NAMALWA (cell line): ENCODE measurements at regions not wholly inside any gene's neighbourhood (a gene's known extent, or its start where the extent isn't known, plus 50 kb on each side); places are given as distances from the start of the nearest gene placed in this dataset.
A peak's percentile ranks its signal among the peaks of the same experiment; 100 is the strongest.

Source experiments
- DNase-seq: peaks from one replicate; pipeline ENCODE4 v3.0.0-alpha.2; 2015; ENCODE audit warnings: low spot score

GRCh38 chr7:35581605-35582210, 113.2 kb downstream of the HERPUD2 start:
- no peak for DNase-seq

DNA sequence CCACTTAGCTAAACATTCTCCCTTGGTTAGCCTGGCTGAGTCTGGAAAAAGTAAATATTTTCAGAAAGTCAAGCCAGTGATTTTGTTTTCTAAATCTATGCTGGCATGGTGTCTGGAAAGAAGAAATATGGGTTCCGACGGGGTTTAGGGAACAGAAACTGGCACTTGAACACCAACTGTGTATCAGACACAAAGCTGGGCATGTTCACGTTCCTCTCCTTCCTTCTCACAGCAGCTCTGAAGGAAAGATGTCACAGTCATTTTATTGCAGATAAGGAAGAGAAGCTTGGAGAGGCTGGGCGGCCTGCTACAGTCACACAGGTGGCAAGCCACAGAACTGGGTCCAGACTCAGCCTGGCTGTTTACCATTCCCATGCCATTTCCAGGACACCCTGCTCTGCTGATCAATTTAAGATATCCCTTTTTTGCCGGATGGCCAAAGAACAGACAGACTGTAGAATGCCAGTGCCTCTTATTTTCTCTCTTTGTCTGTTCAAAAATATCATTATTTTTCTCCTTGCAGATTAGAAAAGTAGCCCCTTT, 118.8 kb downstream of the HERPUD2 start:
- DNase-seq, result no peak

DNA sequence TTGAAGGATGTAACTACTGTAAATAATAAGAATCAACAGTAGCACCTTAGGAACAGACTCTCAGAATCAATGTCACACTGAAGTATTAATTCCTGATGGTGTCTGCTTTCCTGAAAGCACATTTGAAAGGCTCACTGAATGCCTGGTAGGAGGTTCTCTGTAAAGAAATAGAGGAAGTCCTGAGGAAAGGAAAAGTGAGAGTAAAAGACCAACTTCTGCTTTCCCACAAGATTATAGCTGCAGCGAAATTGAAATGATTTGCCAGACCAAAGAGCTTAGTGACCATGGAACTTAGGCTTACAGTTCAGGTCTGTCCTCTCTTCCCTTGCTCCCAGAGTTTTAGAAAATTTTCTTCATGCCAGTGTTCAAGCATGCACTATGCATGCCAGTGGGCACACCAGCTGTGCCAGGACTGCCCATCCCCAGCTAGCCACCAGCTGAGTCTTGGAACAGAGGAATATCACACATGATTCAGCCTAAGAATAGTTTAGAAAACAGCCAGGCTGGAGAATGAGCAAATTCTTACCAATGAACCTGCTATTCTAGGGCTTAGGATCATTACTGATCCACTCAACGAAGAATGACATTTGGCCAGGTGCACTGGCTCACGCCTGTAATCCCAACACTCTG, 123.2 kb downstream of the HERPUD2 start:
- DNase-seq, result peak; percentile 26

- no peak for DNase-seq
Measured at GRCh38 chr7:35570937-35571336, 124.0 kb downstream of the HERPUD2 start.

DNA sequence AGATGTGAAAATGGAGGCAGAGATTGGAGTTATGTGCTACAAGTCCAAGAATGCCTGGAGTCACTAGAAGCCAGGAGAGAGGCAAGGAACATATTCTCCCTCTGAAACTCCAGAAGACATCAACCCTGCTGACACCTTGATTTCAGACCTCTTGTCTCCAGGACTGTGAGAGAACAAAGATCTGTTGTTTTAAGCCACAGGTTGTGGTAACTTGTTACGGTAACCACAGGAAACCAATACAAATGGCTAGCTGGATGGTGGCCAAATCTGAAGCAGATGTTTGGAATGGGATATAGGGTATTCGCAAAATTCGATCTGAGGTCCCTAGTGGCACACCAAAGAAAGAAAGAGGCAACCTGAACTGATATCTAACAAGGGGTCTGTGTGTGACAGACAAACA, 129.0 kb downstream of the HERPUD2 start:
- no peak for DNase-seq

DNA sequence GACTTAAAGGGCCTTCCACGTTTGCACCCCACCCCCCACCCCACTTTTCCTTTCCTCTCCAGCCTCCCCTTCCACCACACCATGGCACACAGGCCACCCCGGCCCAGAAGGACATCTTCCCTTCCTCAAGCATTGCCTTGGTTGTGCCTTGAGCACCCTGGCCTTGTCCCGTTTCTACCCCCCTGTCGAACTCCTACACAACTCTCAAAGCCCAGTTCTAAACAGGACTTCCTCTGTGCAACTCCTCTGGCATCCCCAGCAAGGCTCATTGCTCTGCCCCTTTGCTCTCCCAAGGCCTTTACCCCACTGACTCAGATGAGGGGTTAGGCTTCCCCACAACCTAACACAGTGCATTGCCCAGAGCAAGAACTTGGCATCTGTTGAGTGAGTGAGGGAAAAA, 136.1 kb downstream of the HERPUD2 start:
- DNase-seq, result no peak

DNA sequence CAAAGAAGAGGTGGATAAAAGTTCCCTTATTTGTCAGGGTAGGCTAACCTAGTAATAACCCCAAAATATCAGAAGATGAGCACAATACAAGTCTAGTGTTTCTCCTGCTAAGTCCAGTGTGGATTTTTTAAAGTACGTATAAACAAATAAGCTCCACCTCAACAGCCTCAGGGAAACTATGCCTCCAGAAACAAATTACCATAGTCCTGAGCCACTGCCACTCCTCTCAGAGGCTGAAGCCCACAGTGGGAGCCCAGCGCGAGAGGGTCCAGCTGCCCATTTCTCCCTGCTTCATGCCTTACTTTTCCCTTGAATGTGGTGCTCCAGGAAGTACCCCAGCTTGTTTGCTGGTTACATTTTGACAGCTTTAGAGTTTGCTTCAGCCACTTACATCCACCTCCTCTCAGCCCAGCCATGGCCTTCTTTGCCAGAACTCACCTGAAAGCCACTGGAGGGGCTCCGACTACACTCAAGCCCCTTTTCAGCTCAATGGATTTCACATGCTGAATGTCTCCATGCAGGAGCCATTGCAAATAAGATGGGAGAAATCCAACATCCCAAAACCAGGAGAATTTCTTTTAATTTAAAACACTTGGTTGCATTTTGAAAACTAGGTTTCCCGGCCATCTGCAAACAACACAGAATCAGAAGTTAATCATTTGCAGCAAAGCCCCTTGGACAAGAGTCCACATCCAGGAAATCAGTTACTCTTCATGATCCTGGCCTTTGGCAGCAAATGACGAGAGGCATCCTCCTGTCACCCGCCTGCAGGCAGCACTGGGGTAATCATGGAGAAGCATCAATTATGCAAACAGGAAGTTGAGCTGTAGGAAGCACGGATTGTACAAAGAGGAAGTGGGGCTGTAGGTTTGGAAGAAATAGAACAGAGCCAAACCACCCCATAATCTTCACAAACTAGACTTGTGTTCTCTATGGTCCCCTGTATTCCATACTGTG, 138.1 kb downstream of the HERPUD2 start:
- no peak for DNase-seq

DNA sequence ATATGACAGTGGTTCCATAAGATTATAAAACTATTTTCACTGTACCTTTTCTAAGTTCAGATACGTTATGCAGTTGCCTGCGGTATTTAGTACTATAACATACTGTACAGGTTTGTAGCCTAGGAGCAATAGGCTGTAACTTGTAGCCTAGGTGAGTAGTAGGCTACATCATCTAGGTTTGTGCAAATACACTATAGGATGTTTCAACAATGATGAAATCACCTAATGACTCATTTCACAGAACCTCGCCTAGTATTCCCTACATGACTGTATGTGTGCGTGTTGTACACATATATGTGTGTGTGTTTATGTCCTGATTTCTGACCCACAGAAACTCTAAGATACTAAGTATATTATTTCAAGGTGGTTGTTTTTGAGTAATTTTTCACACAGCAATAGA, 139.0 kb downstream of the HERPUD2 start:
- no peak for DNase-seq

GRCh38 chr7:35555386-35555785, 139.5 kb downstream of the HERPUD2 start:
- DNase-seq, result no peak

DNA sequence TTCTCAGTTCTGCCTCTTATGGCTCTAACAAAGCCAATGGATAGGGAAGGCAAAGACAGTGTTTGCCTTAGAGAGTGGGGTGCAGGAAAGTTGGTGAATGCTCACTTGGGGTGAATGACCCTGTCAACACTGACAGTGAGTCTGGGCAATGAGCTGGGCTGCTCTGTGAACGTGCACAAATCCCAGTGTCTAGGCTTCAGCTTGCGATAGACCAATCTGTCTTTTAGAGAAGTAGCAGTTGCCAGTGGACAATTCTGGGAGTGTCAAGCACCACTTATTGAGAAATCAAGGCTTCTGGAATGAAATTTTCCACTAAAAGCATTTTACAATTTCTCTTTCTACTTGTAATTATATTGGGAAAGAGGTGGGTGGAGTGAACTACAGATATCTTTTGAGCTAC, 141.4 kb downstream of the HERPUD2 start:
- DNase-seq, result no peak

DNA sequence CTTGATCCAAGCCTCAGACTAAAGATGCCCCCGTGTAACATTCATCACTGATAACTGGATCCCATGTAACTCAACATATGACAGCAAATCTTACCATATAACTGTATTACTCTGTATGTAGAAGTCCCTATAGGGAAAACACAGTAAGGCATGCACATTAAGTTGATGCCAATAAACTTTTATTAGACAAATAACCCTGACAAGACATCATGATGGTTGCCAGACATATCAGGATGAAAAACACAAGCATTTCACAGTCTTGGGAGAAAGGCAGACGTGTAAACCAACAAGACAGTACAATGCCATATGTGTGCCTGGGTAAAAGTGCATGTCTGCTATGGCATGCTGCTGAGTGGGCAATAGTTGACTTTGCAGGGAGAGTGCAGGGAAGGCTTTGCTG, 142.2 kb downstream of the HERPUD2 start:
- no peak for DNase-seq

DNA sequence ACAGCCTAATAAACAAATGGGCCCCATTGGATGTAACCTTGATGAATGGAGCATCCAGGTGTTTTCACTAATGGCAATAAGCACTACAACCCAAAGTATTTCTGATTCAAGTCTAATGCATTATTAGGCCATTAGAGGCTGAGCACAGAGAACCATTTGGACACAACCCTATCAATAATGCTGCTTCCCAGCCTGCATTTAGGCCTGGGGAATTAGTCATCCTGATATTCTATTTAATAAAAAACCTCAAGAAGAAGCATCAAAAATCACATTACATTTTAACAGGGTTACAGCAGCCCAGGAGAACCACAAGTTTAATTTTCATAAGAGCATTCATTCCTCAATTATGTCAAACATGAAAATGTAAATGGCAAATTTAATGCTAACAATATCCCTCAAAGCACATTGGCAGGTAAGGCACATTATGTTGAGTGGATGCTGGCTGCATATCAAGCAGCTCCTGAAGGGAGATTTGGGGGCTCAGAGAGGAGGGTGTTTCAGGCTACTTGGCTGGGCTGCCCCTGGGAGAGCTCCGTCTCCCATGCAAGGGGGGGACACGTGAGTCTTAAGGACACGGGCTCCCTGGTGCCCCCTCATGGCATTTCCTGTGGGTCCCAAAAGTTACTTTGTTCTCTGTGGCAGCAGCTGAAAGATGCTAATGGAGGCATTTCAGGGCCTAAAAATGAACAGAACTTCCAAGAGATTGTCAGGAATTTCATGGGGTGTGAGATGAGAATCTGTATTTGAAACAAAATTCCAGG, 143.4 kb downstream of the HERPUD2 start:
- DNase-seq, result peak; percentile 22

DNA sequence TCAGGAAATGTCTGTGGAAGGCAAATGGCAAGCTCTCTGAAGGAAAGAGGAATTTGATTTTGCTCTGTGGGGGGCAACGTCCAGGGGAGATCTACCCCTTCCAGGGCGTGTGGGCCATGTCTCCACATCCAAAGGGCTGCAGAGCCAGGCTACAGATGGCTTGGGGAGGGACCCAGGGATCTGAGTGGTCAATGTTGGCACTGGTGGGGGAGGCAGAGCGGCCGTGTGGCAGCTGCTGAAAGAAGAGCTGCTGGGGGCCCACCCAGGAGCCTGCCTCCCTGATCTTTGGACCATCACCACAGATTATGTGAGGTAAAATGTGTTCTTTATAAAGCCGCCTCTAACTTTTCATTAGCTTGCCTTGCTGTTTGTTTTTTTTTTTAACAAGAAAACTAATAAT, 144.1 kb downstream of the HERPUD2 start:
- DNase-seq, result no peak

- DNase-seq, result no peak
Measured at GRCh38 chr7:35549781-35550180, 145.2 kb downstream of the HERPUD2 start.

DNA sequence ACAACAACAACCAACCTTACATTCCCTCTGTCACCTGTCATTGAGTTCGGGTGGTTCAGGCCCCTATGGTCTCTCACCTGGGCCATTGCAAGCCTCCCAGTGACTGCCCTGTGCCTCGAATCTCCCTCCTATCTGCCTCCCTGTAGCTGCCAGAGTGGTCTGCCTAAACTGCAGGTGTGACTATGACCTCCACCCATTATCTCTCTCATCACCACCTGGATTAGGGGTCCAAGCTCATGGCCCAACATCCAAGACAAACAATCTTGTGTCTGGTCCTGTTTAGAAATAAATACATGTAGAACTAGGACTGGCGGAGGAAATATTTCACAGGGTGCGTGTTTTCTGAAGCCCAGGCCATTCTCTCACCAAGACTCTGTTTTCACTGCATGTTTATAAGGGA, 146.6 kb downstream of the HERPUD2 start:
- DNase-seq, result no peak

DNA sequence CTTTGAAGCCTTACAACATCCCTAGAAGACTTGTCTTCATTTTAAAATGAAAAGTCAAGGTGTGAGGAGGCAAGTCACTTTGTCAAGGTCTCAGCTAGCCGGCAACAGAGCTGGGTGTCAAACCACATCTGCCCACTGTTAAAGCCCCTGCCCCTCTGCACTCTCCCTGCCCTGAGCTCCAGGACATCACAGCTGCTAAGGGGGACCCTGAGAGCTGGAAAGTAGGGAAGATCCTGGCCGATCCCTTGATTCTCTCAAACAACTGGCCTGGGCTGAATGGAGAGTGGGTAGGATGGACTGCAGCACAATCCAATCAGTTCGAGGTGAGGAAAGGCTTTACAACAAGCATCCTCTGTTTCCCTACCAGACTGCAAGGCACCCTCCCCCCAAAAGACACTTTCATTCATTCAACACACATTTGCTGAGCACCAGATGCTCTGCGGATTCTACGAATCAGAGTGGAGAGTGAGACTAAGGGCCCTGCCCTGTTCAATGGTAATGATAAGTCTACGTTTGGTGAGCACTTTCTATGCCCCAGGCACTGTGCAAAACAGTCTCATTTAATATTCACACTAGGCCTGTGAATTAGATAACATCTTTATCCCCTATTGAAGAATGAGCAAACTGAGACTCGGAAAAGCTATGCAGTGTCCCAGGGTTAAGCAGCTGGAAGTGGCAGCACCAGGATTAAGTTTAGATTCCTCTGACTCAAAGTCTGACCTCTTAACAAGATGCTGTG, 148.1 kb downstream of the HERPUD2 start:
- DNase-seq, result no peak

- DNase-seq, result no peak
Measured at GRCh38 chr7:35545831-35546230, 149.1 kb downstream of the HERPUD2 start.

DNA sequence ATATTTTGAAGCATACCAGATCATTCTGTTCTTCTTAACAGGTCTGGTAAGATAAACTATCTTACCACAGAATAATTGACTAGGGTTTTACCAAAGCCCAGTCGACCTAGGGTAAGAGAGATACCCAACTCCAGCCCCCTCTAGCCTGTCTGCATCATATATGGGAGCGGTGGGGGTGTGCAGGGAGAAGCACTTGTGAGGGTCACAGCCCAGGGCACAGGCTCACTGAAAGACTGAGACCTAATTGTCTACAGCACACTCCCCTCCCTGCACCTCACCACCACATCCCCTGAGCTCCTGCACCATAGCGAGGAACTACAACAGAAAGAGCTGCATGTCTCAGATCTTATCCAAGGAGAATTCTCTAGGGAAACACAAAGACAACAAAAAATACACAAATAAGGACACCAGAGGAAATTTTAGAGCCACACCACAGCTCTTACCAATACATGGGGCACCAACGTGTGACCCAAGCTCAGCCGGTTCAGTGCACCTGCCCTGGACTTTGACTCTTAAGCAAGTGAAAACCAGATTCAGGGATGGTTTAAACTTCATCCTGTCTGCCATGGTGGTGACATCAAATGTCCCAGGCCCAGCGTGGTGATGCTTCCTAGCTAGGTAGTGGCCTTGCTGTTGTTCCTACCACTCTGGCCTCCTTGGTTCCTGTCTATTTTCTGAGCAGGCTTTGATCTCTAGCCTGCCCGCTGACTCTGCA, 150.8 kb downstream of the HERPUD2 start:
- no peak for DNase-seq

DNA sequence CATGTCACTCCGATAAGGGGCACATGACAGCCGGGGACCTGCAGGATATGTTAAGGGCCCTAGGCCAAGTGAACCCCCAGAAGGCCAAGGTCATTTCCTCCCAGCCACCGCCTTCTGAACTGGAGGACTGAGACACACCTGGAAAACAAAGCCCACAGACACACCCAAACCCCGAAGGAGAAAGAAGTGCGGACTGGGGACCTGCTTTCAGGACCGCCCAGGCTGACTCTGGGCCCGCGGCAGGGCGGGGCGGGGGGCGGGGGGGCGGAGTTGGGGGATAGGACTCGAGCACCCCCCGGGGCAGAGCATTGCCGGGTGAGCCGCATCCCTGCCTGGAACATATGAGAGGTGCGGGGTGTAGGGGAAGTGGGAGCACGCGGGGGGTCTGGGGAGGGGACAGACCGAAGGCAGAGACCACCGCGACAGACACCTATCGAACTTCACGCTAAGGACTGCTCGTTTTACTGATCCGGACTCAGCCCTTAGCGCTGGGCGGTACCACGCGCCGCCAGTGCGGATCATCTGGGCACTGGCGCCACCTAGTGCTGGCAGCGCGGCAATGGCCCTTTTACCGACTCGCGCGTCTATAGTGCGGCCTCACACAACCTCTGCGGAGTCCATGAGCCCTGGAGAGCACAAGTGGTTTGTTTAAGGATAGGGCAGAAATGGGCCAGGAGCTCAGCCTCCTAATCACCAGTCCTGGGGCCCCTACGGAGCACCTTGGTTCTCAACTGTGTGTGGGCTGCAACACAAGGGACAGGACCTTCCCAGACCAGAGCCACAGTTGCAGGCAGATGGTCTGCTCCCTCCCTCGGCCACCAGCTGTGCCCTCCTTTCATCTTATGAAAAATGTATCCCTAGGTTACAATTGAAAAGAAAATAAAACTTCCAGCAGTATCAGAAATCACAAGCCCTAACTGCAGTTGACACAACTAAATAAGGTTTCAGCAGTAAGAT, 157.6 kb downstream of the HERPUD2 start:
- peak; percentile 92 for DNase-seq
